GM18502 (cell line): ENCODE measurements at regions not wholly inside any gene's neighbourhood (a gene's known extent, or its start where the extent isn't known, plus 50 kb on each side); places are given as distances from the start of the nearest gene placed in this dataset.

ENCODE experiments used
- ATAC-seq: cut with Tn5 transposase; IDR thresholded peaks from one replicate; pipeline ENCODE4 v1.9.1; 2021; ENCODE audit warnings: mild to moderate bottlenecking; ENCODE audit not compliant: unreplicated experiment, poor library complexity

DNA sequence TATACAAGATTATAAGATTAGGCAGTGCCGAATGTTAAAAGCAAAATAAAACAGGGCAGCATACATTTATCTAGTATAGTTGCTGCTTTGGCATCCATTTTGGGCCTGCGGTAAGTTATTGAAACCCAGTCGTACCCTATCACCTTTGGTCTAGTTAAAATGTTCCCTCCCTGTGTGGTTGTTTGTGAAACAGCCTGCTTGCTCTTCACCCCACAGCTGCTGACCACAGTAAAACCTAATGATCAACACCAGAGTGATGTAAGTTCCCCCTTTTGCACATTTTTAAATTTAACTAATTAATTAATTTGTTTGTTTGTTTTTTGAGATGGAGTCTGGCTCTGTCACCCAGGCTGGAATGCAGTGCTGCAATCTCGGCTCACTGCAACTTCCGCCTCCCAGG lies 50.3 kb upstream of the TXNDC5 start:
- peak; percentile 35 for ATAC-seq
